ENCODE measurements at regions not wholly inside any gene's neighbourhood (a gene's known extent, or its start where the extent isn't known, plus 50 kb on each side); places are given as distances from the start of the nearest gene placed in this dataset.

DNA sequence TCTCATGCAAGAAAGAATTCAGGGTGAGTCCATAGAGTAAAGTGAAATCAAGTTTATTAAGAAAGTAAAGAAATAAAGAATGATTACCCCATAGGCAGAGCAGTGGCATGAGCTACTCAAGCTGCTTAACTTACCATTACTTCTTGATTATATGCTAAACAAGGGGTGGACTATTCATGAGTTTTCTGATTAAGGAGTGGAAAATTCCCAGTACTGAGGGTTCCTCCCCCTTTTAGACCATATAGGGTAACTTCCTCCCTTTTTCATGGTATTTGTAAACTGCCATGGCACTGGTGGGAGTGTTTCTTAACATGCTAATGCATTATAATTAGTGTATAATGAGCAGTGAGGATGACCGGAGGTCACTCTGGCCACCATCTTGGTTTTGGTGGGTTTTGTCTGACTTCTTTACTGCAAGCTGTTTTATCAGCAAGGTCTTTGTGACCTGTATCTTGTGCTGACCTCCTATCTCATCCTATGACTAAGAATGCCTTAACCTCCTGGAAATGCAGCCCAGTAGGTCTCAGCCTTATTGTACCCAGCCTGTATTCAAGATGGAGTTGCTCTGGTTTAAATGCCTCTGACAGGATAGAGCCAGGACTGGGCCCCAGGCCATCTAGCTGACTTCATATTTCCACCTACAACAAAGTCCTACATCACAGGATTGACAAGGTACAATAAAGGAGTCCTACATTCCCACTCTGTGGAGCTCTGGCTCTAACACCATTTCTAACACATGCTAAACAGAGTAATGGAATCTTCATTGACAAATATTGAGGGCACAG lies 186.7 kb downstream of the NXNL2 start:
- TF ChIP-seq, protein P1, sequence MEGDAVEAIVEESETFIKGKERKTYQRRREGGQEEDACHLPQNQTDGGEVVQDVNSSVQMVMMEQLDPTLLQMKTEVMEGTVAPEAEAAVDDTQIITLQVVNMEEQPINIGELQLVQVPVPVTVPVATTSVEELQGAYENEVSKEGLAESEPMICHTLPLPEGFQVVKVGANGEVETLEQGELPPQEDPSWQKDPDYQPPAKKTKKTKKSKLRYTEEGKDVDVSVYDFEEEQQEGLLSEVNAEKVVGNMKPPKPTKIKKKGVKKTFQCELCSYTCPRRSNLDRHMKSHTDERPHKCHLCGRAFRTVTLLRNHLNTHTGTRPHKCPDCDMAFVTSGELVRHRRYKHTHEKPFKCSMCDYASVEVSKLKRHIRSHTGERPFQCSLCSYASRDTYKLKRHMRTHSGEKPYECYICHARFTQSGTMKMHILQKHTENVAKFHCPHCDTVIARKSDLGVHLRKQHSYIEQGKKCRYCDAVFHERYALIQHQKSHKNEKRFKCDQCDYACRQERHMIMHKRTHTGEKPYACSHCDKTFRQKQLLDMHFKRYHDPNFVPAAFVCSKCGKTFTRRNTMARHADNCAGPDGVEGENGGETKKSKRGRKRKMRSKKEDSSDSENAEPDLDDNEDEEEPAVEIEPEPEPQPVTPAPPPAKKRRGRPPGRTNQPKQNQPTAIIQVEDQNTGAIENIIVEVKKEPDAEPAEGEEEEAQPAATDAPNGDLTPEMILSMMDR (IDR thresholded peaks at IDR 0.05; ENCODE audit: low read depth, low read length) = no peak
- TF ChIP-seq EZH2phosphoT487 (IDR thresholded peaks at IDR 0.05; ENCODE audit: low read depth) = no peak
